Endothelial cell of umbilical vein (primary cell): ENCODE measurements at regions not wholly inside any gene's neighbourhood (a gene's known extent, or its start where the extent isn't known, plus 50 kb on each side); places are given as distances from the start of the nearest gene placed in this dataset.
"Not testable (repeated sequence)": the region's sequence is repeated elsewhere in the genome, so short reads cannot be mapped to it uniquely, and the experiment has no call there.

ENCODE experiments used
- BruUV-seq: library from RNA; stranded (reverse); fragments of 400-500 nt; replicated peaks from 2 replicates; lab custom pipeline; 2021; lab: Mats Ljungman, UMichigan
- CTCF ChIA-PET: fragments of 300-600, 350-600 bp; sonication (Branson Sonifier 250); formaldehyde crosslinking; loops from one replicate; lab custom pipeline; 2021; ENCODE audit warnings: antibody characterized with exemption, inconsistent platforms; lab: Charles Lee
- POLR2A ChIA-PET: fragments of 300-600, 350-600 bp; sonication (Branson Sonifier 250); formaldehyde crosslinking; loops from one replicate; lab custom pipeline; 2021; ENCODE audit warnings: antibody characterized with exemption, inconsistent platforms; lab: Charles Lee
- DNase-seq: peaks from one replicate; pipeline ENCODE4 v3.0.0-alpha.2; 2011; ENCODE audit warnings: low read depth, low spot score
- FAIRE-seq: peaks from 2 replicates; lab custom pipeline; 2011; peaks lifted over from hg19 to GRCh38; lab: Jason Lieb, UNC
- H2AFZ ChIP-seq: 2 replicates; pipeline ENCODE4 v1.6.0; 2012; ENCODE audit warnings: low read depth, low read length, control low read depth, inconsistent platforms
- H3K27ac ChIP-seq: 2 replicates; pipeline ENCODE4 v1.5.1; 2011; ENCODE audit warnings: low read depth, mild to moderate bottlenecking, control low read depth, low read length, moderate library complexity; ENCODE audit not compliant: insufficient read depth
- H3K27me3 ChIP-seq, 2 experiments: 2 replicates each; pipeline versions ENCODE4 v1.6.0 to v1.6.1; 2011; ENCODE audit warnings: low read length in 2 of 2, mixed read lengths in 1 of 2; ENCODE audit not compliant: control insufficient read depth in 2 of 2, insufficient read depth in 2 of 2
- H3K36me3 ChIP-seq, 2 experiments: 2 replicates in 1 of 2; 3 replicates in 1 of 2; pipeline ENCODE4 v1.5.1; 2011; ENCODE audit warnings: low read length in 2 of 2, mild to moderate bottlenecking in 1 of 2, moderate library complexity in 1 of 2; ENCODE audit not compliant: control insufficient read depth in 2 of 2, insufficient read depth in 2 of 2; ENCODE audit errors: extremely low read depth in 1 of 2
- H3K4me1 ChIP-seq: 3 replicates; pipeline ENCODE4 v1.5.1; 2011; ENCODE audit warnings: mild to moderate bottlenecking, low read length; ENCODE audit not compliant: control insufficient read depth, insufficient read depth; ENCODE audit errors: extremely low read depth
- H3K4me2 ChIP-seq: 2 replicates; pipeline ENCODE4 v1.6.1; 2011; ENCODE audit warnings: low read length, control low read depth, mixed read lengths; ENCODE audit not compliant: insufficient read depth
- H3K4me3 ChIP-seq, 3 experiments: fragments of 200-600 bp in 1 of 3; sonication (generic), shearing (Covaris generic) in 1 of 3; replicated peaks in 1 of 3; 2 replicates each; pipeline ENCODE4 v1.5.1; 2011 to 2016; ENCODE audit warnings: control low read depth in 3 of 3, low read length in 3 of 3, mild to moderate bottlenecking in 2 of 3, inconsistent platforms in 1 of 3, low read depth in 1 of 3, moderate library complexity in 1 of 3; ENCODE audit not compliant: insufficient read depth in 1 of 3
- H3K79me2 ChIP-seq: 2 replicates; pipeline ENCODE4 v1.6.0; 2012; ENCODE audit warnings: low read length, inconsistent platforms; ENCODE audit not compliant: control insufficient read depth, insufficient read depth
- H3K9ac ChIP-seq: replicated peaks from 2 replicates; pipeline ENCODE3; 2011; ENCODE audit warnings: low read length, control low read depth; ENCODE audit not compliant: insufficient read depth; ENCODE audit errors: extremely low read depth
- H3K9me1 ChIP-seq: replicated peaks from 3 replicates; pipeline ENCODE4 v1.6.0; 2011; ENCODE audit warnings: mild to moderate bottlenecking, low read length; ENCODE audit not compliant: control insufficient read depth, insufficient read depth; ENCODE audit errors: extremely low read depth
- H3K9me3 ChIP-seq: replicated peaks from 2 replicates; pipeline ENCODE4 v1.5.1; 2012; ENCODE audit warnings: low read length, inconsistent platforms; ENCODE audit not compliant: control insufficient read depth, insufficient read depth
- H4K20me1 ChIP-seq: replicated peaks from 2 replicates; pipeline ENCODE3; 2011; ENCODE audit warnings: mild to moderate bottlenecking, low read length; ENCODE audit not compliant: control insufficient read depth, insufficient read depth; ENCODE audit errors: extremely low read depth
- CTCF ChIP-seq, 2 donors: IDR thresholded peaks; 1 replicate in 1 of 2; 2 replicates in 1 of 2; pipeline ENCODE4 v1.5.1; 2011; ENCODE audit warnings: low read length in 2 of 2, mild to moderate bottlenecking in 2 of 2, moderate library complexity in 2 of 2, control low read depth in 1 of 2, inconsistent platforms in 1 of 2, low read depth in 1 of 2; ENCODE audit not compliant: insufficient read depth in 1 of 2; ENCODE audit errors: extremely low read depth in 1 of 2
- EZH2 ChIP-seq: IDR thresholded peaks from 2 replicates; pipeline ENCODE4 v1.6.1; 2012; ENCODE audit warnings: borderline replicate concordance, low read depth, mild to moderate bottlenecking, moderate library complexity, low read length, inconsistent platforms; ENCODE audit not compliant: severe bottlenecking
- FOS ChIP-seq: IDR thresholded peaks from 2 replicates; pipeline ENCODE4 v1.6.1; 2011; ENCODE audit warnings: mild to moderate bottlenecking, low read length, moderate library complexity, borderline replicate concordance; ENCODE audit not compliant: insufficient read depth
- GATA2 ChIP-seq: IDR thresholded peaks from 2 replicates; pipeline ENCODE4 v1.7.0; 2011; ENCODE audit warnings: low read depth, mild to moderate bottlenecking, moderate library complexity, mixed read lengths, low read length; ENCODE audit not compliant: insufficient read length, insufficient read depth
- JUN ChIP-seq: IDR thresholded peaks from 2 replicates; pipeline ENCODE4 v1.6.1; 2011; ENCODE audit warnings: borderline replicate concordance, low read depth; ENCODE audit not compliant: insufficient read length, insufficient read depth
- MAX ChIP-seq: IDR thresholded peaks from 2 replicates; pipeline ENCODE4 v1.6.1; 2011; ENCODE audit not compliant: insufficient read depth, insufficient read length
- MYC ChIP-seq: IDR thresholded peaks from one replicate; pipeline ENCODE4 v1.6.1; 2011; ENCODE audit warnings: mild to moderate bottlenecking, low read depth, low read length
- POLR2A ChIP-seq: IDR thresholded peaks from 2 replicates; pipeline ENCODE4 v1.6.1; 2012; ENCODE audit warnings: low read depth, mild to moderate bottlenecking, control low read depth, low read length
- POLR2AphosphoS5 ChIP-seq: IDR thresholded peaks from 2 replicates; pipeline ENCODE4 v1.6.1; 2012; ENCODE audit warnings: low read depth, mild to moderate bottlenecking, control low read depth, low read length, moderate library complexity; ENCODE audit not compliant: insufficient read depth
- dilution Hi-C: fragments of 300-500 bp; cut with MboI; formaldehyde crosslinking; loops from one replicate; pipeline ENCODE4 v1.15.0; 2019; ENCODE audit warnings: low sequenced_read_pairs; ENCODE audit not compliant: extremely low pct_ligation_motif_present
- intact Hi-C: fragments of 100-400 bp; cut with micrococcal nuclease; formaldehyde crosslinking; loops from one replicate; pipeline ENCODE4 v1.10.0; 2022

- intact Hi-C loops = no loop called here
- Histone ChIP-seq H3K27ac (no peak overlapping the region), H3K9me1 (no peaks in the 10 kb centered on the region), H3K4me3 (no peak overlapping the region), H3K4me1 (no peaks in the 10 kb centered on the region), H3K9ac (no peak overlapping the region), H3K27me3 (no peaks in the 10 kb centered on the region), H3K9me3 (no peaks in the 10 kb centered on the region), H3K36me3 (no peaks in the 10 kb centered on the region), H3K79me2 (no peaks in the 10 kb centered on the region), H2AFZ (no peak overlapping the region), H4K20me1 (no peaks in the 10 kb centered on the region), H3K4me2 (no peak overlapping the region)
- no TSS peak for BruUV-seq
- TF ChIP-seq MYC (no peak), POLR2AphosphoS5 (no peak), MAX (no peak), CTCF (IDR thresholded peaks at IDR 0.05; ENCODE audit: extremely low read depth in 1 of 2, insufficient read depth in 1 of 2, low read depth in 1 of 2, low read length in 2 of 2) (no peak), GATA2 (no peak), JUN (no peak), EZH2 (no peak), FOS (no peak), POLR2A (no peak)
- ChIA-PET POLR2A (no interaction called here), CTCF (no interaction called here)
- dilution Hi-C loops = no loop called here
- DNase-seq = no peak
- FAIRE-seq = no peak
Measured at GRCh38 chrX:121195719-121196118, 148.3 kb downstream of the GLUD2 start.

- dilution Hi-C loops, H3K27ac ChIP-seq, H3K9me3 ChIP-seq, H4K20me1 ChIP-seq, H3K27me3 ChIP-seq, DNase-seq, H3K79me2 ChIP-seq, H3K4me3 ChIP-seq, CTCF ChIA-PET, H3K4me2 ChIP-seq, POLR2A ChIA-PET, H3K9ac ChIP-seq, H3K9me1 ChIP-seq, FAIRE-seq, H2AFZ ChIP-seq, intact Hi-C loops, H3K36me3 ChIP-seq, H3K4me1 ChIP-seq, BruUV-seq: not testable (repeated sequence)
Measured at GRCh38 chrX:121196872-121197444, 149.5 kb downstream of the GLUD2 start.
